ENCODE measurements at regions not wholly inside any gene's neighbourhood (a gene's known extent, or its start where the extent isn't known, plus 50 kb on each side); places are given as distances from the start of the nearest gene placed in this dataset.

GRCh38 chr10:131799429-131799828, 101.4 kb upstream of the PPP2R2D start:
- DNase-seq (ENCODE audit: low spot score) = no peak

GRCh38 chr10:131802156-131802915, 98.5 kb upstream of the PPP2R2D start:
- POLR2A ChIA-PET (ENCODE audit: low non-redundant PET) = no interaction called here

More at GRCh38 chr10:131799429-131799828, 101.4 kb upstream of the PPP2R2D start:
- POLR2A ChIA-PET (ENCODE audit: low non-redundant PET) = no interaction called here
- Histone ChIP-seq H3K36me3 (ENCODE audit: insufficient read depth, low read length, poor library complexity, severe bottlenecking) (no peaks in the 10 kb centered on the region), H3K9me3 (ENCODE audit: low read depth, low read length, poor library complexity, severe bottlenecking) (peaks cover 12% of the 10 kb centered on the region), H3K27me3 (replicated peaks; ENCODE audit: insufficient read depth, low read depth, low read length, poor library complexity) (no peaks in the 10 kb centered on the region), H3K27ac (ENCODE audit: low read depth, low read length, poor library complexity, severe bottlenecking) (no peak overlapping the region), H3K4me1 (ENCODE audit: insufficient read depth, low read length, poor library complexity, severe bottlenecking) (no peaks in the 10 kb centered on the region), H3K4me3 (ENCODE audit: low read depth, low read length, poor library complexity, severe bottlenecking) (no peak overlapping the region)
- intact Hi-C loops (cut with micrococcal nuclease; ENCODE audit: unreplicated experiment) = no loop called here
- CTCF ChIA-PET = no interaction called here
- BruUV-seq (replicated peaks) = no TSS peak
- TF ChIP-seq EZH2 (IDR thresholded peaks at IDR 0.05; ENCODE audit: borderline replicate concordance, low read depth, low read length, poor library complexity, severe bottlenecking) (no peak), CTCF (conservative IDR thresholded peaks at IDR 0.05; ENCODE audit: low read depth, low read length) (no peak)

GRCh38 chr10:131802996-131803395, 97.8 kb upstream of the PPP2R2D start:
- H3K9me3 ChIP-seq (ENCODE audit: low read depth, low read length, poor library complexity, severe bottlenecking) = peaks cover 6% of the 10 kb centered on the region
- H3K27me3 ChIP-seq (replicated peaks; ENCODE audit: insufficient read depth, low read depth, low read length, poor library complexity) = no peaks in the 10 kb centered on the region
- H3K27ac ChIP-seq (ENCODE audit: low read depth, low read length, poor library complexity, severe bottlenecking) = no peak overlapping the region
- ChIA-PET CTCF (no interaction called here), POLR2A (ENCODE audit: low non-redundant PET) (no interaction called here)
- H3K36me3 ChIP-seq (ENCODE audit: insufficient read depth, low read length, poor library complexity, severe bottlenecking) = no peaks in the 10 kb centered on the region
- no peak overlapping the region for H3K4me3 ChIP-seq (ENCODE audit: low read depth, low read length, poor library complexity, severe bottlenecking)
- no peak for DNase-seq (ENCODE audit: low spot score)
- H3K4me1 ChIP-seq (ENCODE audit: insufficient read depth, low read length, poor library complexity, severe bottlenecking) = no peaks in the 10 kb centered on the region
- TF ChIP-seq CTCF (conservative IDR thresholded peaks at IDR 0.05; ENCODE audit: low read depth, low read length) (no peak), EZH2 (IDR thresholded peaks at IDR 0.05; ENCODE audit: borderline replicate concordance, low read depth, low read length, poor library complexity, severe bottlenecking) (no peak)
- BruUV-seq (replicated peaks) = no TSS peak
- intact Hi-C loops (cut with micrococcal nuclease; ENCODE audit: unreplicated experiment) = no loop called here

More at GRCh38 chr10:131802156-131802915, 98.5 kb upstream of the PPP2R2D start:
- H3K9me3 ChIP-seq (ENCODE audit: low read depth, low read length, poor library complexity, severe bottlenecking) = peaks cover 6% of the 10 kb centered on the region
- H3K36me3 ChIP-seq (ENCODE audit: insufficient read depth, low read length, poor library complexity, severe bottlenecking) = no peaks in the 10 kb centered on the region
- H3K27ac ChIP-seq (ENCODE audit: low read depth, low read length, poor library complexity, severe bottlenecking) = no peak overlapping the region
- H3K4me1 ChIP-seq (ENCODE audit: insufficient read depth, low read length, poor library complexity, severe bottlenecking) = no peaks in the 10 kb centered on the region
- CTCF ChIA-PET = no interaction called here
- intact Hi-C loops (cut with micrococcal nuclease; ENCODE audit: unreplicated experiment) = no loop called here
- no peak overlapping the region for H3K4me3 ChIP-seq (ENCODE audit: low read depth, low read length, poor library complexity, severe bottlenecking)
- no peak for TF ChIP-seq CTCF (conservative IDR thresholded peaks at IDR 0.05; ENCODE audit: low read depth, low read length)
- no peak for TF ChIP-seq EZH2 (IDR thresholded peaks at IDR 0.05; ENCODE audit: borderline replicate concordance, low read depth, low read length, poor library complexity, severe bottlenecking)
- no peaks in the 10 kb centered on the region for H3K27me3 ChIP-seq (replicated peaks; ENCODE audit: insufficient read depth, low read depth, low read length, poor library complexity)
- BruUV-seq (replicated peaks) = no TSS peak
- no peak for DNase-seq (ENCODE audit: low spot score)
